ENCODE measurements at regions not wholly inside any gene's neighbourhood (a gene's known extent, or its start where the extent isn't known, plus 50 kb on each side); places are given as distances from the start of the nearest gene placed in this dataset.

- TF ChIP-seq CTCF (conservative IDR thresholded peaks at IDR 0.05; ENCODE audit: low read depth, low read length), result no peak
- TF ChIP-seq EZH2 (IDR thresholded peaks at IDR 0.05; ENCODE audit: low read length, unreplicated experiment), result no peak
- no peak for TF ChIP-seq EZH2phosphoT487 (IDR thresholded peaks at IDR 0.05; ENCODE audit: borderline replicate concordance, low read length)
Measured at GRCh38 chr16:86363057-86363490, 147.3 kb upstream of the FOXF1 start.

Measured in PC-3 (cell line).